Upper lobe of left lung (tissue), 4 donors: ENCODE measurements at regions not wholly inside any gene's neighbourhood (a gene's known extent, or its start where the extent isn't known, plus 50 kb on each side); places are given as distances from the start of the nearest gene placed in this dataset.

Experiments used
- POLR2A ChIP-seq, 4 donors: fragments of 450-650 bp; IDR thresholded peaks; one replicate each; pipeline ENCODE4 v1.5.1; 2016 to 2017; ENCODE audit warnings: antibody characterized with exemption in 4 of 4, mild to moderate bottlenecking in 2 of 4
- TF ChIP-seq, protein P1 (sequence below), 6 experiments: fragments of 450-650 bp in 4 of 6; fragments of 200-600 bp in 2 of 6; sonication (generic) in 2 of 6; IDR thresholded peaks; one replicate each; pipeline ENCODE4 v1.5.1; 2016 to 2019; ENCODE audit warnings: antibody characterized with exemption in 6 of 6

DNA sequence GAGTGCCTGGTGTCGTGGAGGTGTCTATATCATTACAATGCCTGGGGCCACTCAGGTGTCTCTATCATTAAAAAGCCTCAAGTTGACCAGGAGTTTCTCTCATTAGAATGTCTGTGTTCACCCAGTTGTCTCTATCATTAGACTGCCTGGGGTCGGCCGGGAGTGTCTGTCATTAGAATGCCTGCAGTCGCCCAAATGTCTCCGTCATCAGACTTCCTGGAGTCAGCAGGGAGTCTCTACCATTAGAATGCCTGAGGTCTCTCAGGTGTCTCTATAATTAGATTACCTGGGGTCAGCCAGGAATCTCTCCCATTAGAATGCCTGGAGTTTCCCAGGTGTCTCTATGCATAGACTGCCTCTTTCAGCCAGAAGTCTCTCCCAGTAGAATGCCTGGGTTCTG lies 1477.6 kb downstream of the UQCRFS1 start:
- TF ChIP-seq, protein P1, sequence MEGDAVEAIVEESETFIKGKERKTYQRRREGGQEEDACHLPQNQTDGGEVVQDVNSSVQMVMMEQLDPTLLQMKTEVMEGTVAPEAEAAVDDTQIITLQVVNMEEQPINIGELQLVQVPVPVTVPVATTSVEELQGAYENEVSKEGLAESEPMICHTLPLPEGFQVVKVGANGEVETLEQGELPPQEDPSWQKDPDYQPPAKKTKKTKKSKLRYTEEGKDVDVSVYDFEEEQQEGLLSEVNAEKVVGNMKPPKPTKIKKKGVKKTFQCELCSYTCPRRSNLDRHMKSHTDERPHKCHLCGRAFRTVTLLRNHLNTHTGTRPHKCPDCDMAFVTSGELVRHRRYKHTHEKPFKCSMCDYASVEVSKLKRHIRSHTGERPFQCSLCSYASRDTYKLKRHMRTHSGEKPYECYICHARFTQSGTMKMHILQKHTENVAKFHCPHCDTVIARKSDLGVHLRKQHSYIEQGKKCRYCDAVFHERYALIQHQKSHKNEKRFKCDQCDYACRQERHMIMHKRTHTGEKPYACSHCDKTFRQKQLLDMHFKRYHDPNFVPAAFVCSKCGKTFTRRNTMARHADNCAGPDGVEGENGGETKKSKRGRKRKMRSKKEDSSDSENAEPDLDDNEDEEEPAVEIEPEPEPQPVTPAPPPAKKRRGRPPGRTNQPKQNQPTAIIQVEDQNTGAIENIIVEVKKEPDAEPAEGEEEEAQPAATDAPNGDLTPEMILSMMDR (IDR thresholded peaks at IDR 0.05) = no peak
- no peak for TF ChIP-seq POLR2A (IDR thresholded peaks at IDR 0.05)
